SK-N-SH treated with all-trans-retinoic acid at 6 μM for 48 hours (cell line): ENCODE measurements at regions not wholly inside any gene's neighbourhood (a gene's known extent, or its start where the extent isn't known, plus 50 kb on each side); places are given as distances from the start of the nearest gene placed in this dataset.

ENCODE experiments used
- ARNTL ChIP-seq: fragments of 450-650 bp; formaldehyde crosslinking; IDR thresholded peaks from 2 replicates; pipeline ENCODE4 v1.5.0; 2020; ENCODE audit warnings: low read depth, mild to moderate bottlenecking, moderate library complexity, borderline replicate concordance
- BACH2 ChIP-seq: fragments of 250-450 bp; sonication (Bioruptor Pico); IDR thresholded peaks from 2 replicates; pipeline ENCODE4 v1.9.0; 2021; ENCODE audit warnings: mild to moderate bottlenecking, borderline replicate concordance
- TOX ChIP-seq: fragments of 250-450 bp; sonication (Bioruptor Pico); IDR thresholded peaks from 2 replicates; pipeline ENCODE4 v1.8.0; 2021; ENCODE audit warnings: mild to moderate bottlenecking, moderate library complexity, borderline replicate concordance
- ZC3H10 ChIP-seq: fragments of 250-450 bp; sonication (Bioruptor Pico); IDR thresholded peaks from 2 replicates; pipeline ENCODE4 v1.5.1; 2021; ENCODE audit warnings: mild to moderate bottlenecking, moderate library complexity

DNA sequence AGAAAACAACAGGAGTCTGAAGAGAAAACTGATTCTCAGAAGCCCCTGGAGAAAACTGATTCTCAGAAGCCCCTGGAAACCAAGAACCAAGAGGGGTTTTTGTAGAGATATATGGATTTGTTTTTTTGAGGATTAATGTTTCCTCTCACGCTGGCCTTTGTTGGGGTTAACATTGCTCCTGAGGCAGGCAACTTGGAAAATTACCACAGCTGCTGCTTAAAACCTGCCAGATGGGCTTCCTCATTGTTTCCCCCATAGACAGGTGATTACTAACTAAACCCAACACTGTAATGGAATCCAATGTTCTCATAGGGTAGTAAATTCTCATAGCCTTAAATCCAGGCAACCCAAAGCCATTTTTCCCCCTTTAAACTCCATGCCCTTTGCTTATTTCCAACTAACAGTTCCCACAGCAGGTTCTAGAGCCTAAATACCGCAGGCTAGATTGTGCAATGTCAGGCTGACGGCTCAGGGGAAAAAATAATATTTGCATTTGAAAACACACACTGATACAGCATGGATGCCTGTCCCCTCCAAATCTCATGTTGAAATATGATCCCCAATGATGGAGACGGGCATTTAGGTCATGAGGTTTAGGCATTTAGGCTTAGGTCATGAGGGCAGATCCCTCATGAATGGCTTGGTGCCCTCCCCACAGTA lies 272.3 kb upstream of the PKDCC start:
- no peak for TF ChIP-seq ARNTL
- no peak for TF ChIP-seq BACH2 (CRISPR knock-in tag)
- TF ChIP-seq ZC3H10 (CRISPR knock-in tag): no peak
- no peak for TF ChIP-seq TOX (CRISPR knock-in tag)
